DND-41 (cell line): ENCODE measurements at regions not wholly inside any gene's neighbourhood (a gene's known extent, or its start where the extent isn't known, plus 50 kb on each side); places are given as distances from the start of the nearest gene placed in this dataset.

Experiments used
- ATAC-seq: fragments of 200-7000 bp; cut with Tn5 transposase; 3 replicates; pipeline ENCODE4 v1.9.1; 2021; ENCODE audit warnings: low read depth; ENCODE audit not compliant: insufficient read depth
- DNase-seq: peaks from one replicate; pipeline ENCODE4 v3.0.0-alpha.2; 2020
- H2AFZ ChIP-seq: 2 replicates; pipeline ENCODE4 v1.6.0; 2012; ENCODE audit warnings: low read depth, low read length
- H3K27ac ChIP-seq: 2 replicates; pipeline ENCODE4 v1.5.1; 2012; ENCODE audit warnings: low read length, inconsistent platforms
- H3K27me3 ChIP-seq: fragments of 200-600 bp; sonication (generic); 2 replicates; pipeline ENCODE4 v1.6.0; 2012; ENCODE audit warnings: low read length, mild to moderate bottlenecking, inconsistent platforms; ENCODE audit not compliant: insufficient read depth, poor library complexity
- H3K36me3 ChIP-seq: 2 replicates; pipeline ENCODE4 v1.5.1; 2012; ENCODE audit warnings: low read length, inconsistent platforms; ENCODE audit not compliant: insufficient read depth
- H3K4me1 ChIP-seq: 2 replicates; pipeline ENCODE4 v1.5.1; 2012; ENCODE audit warnings: mild to moderate bottlenecking, low read length; ENCODE audit not compliant: insufficient read depth
- H3K4me2 ChIP-seq: 2 replicates; pipeline ENCODE4 v1.6.0; 2012; ENCODE audit warnings: mild to moderate bottlenecking, moderate library complexity, low read length, inconsistent platforms; ENCODE audit not compliant: insufficient read depth
- H3K4me3 ChIP-seq, 2 experiments: fragments of 200-600 bp in 1 of 2; shearing (Covaris generic) in 1 of 2; 2 replicates each; pipeline ENCODE4 v1.5.1; 2012 to 2016; ENCODE audit warnings: inconsistent platforms in 2 of 2, low read length in 2 of 2, mild to moderate bottlenecking in 2 of 2, low read depth in 1 of 2, moderate library complexity in 1 of 2
- H3K79me2 ChIP-seq: 2 replicates; pipeline ENCODE4 v1.6.0; 2012; ENCODE audit warnings: low read length, inconsistent platforms; ENCODE audit not compliant: insufficient read depth
- H3K9ac ChIP-seq: 2 replicates; pipeline ENCODE4 v1.6.0; 2012; ENCODE audit warnings: low read depth, mild to moderate bottlenecking, inconsistent platforms, low read length, moderate library complexity
- H3K9me3 ChIP-seq: 2 replicates; pipeline ENCODE4 v1.5.1; 2012; ENCODE audit warnings: low read length, moderate library complexity, mild to moderate bottlenecking, inconsistent platforms; ENCODE audit not compliant: insufficient read depth, severe bottlenecking
- H4K20me1 ChIP-seq: 2 replicates; pipeline ENCODE4 v1.6.0; 2012; ENCODE audit warnings: low read length; ENCODE audit not compliant: insufficient read depth
- EZH2 ChIP-seq: IDR thresholded peaks from 3 replicates; pipeline ENCODE4 v1.6.1; 2012; ENCODE audit warnings: borderline replicate concordance, low read depth, mild to moderate bottlenecking, moderate library complexity, low read length, inconsistent platforms; ENCODE audit not compliant: severe bottlenecking
- TF ChIP-seq, protein P1 (sequence below): IDR thresholded peaks from 2 replicates; pipeline ENCODE4 v1.5.1; 2012; ENCODE audit warnings: borderline replicate concordance, low read length, moderate library complexity, mild to moderate bottlenecking; ENCODE audit not compliant: poor library complexity, severe bottlenecking; ENCODE audit errors: extremely low read depth

DNA sequence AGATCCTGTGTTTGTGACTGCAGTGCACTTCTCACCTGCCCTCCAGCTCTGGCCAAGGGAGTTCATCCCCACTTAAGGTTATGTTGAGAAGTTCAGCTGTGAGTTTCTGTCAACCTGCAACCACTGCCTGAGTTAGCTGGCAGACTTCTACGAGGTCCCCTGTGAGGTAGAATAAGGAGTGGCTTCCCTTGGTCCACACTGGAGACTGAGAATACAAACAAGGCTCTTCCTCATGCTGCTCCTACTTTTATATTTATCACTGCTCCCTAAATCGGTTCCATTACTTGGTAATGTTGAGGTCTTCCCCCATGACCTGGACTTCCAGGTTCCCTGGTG, 353.2 kb upstream of the CWC22 start:
- no peaks in the 10 kb centered on the region for H3K79me2 ChIP-seq
- H4K20me1 ChIP-seq, result no peaks in the 10 kb centered on the region
- H3K27me3 ChIP-seq, result peaks cover 4% of the 10 kb centered on the region
- H3K9ac ChIP-seq, result no peak overlapping the region
- H3K27ac ChIP-seq, result no peak overlapping the region
- H3K9me3 ChIP-seq, result no peaks in the 10 kb centered on the region
- no peak overlapping the region for H2AFZ ChIP-seq
- H3K36me3 ChIP-seq, result no peaks in the 10 kb centered on the region
- TF ChIP-seq, protein P1, sequence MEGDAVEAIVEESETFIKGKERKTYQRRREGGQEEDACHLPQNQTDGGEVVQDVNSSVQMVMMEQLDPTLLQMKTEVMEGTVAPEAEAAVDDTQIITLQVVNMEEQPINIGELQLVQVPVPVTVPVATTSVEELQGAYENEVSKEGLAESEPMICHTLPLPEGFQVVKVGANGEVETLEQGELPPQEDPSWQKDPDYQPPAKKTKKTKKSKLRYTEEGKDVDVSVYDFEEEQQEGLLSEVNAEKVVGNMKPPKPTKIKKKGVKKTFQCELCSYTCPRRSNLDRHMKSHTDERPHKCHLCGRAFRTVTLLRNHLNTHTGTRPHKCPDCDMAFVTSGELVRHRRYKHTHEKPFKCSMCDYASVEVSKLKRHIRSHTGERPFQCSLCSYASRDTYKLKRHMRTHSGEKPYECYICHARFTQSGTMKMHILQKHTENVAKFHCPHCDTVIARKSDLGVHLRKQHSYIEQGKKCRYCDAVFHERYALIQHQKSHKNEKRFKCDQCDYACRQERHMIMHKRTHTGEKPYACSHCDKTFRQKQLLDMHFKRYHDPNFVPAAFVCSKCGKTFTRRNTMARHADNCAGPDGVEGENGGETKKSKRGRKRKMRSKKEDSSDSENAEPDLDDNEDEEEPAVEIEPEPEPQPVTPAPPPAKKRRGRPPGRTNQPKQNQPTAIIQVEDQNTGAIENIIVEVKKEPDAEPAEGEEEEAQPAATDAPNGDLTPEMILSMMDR, result no peak
- TF ChIP-seq EZH2, result no peak
- no peak overlapping the region for H3K4me3 ChIP-seq
- H3K4me2 ChIP-seq, result no peak overlapping the region
- no peak for ATAC-seq
- no peak for DNase-seq
- no peaks in the 10 kb centered on the region for H3K4me1 ChIP-seq

DNA sequence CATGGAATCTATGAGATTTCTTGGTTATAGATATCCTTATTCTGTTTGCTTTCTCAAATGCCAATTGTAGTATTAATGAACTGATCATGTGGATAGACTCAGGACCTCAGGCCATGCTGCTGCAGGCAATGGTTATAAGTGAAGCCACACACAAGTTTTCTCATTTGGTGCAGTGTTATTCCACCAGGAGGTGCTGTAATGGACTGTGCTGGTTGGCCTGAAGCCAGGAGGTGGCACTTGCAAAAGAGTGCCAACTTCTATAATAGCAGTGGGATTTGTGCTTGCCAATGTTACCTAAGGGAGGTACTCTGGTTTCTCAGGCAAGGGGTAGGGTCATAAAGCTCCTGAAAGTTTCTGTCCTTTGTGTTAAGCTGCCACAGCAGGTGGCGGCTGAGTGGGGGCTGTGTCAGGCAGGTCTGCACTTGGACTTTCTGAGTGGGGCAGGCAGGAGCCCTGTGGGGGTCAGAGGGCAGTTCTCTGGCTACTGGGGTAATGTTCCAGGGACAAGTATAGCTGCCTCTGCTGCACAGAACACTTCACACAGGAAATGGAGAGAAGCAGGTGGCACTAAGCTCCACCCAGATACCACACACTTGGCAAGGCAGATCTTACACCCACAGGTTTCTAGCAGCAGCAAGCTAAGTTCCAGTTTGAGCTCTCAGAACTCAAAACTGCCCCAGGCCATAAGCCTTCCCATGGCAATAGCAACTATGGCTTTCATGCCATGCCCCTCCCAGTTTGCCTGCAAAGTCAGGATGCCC, 352.6 kb upstream of the CWC22 start:
- Histone ChIP-seq H3K36me3 (no peaks in the 10 kb centered on the region), H3K4me3 (no peak overlapping the region), H3K4me1 (no peaks in the 10 kb centered on the region), H3K4me2 (no peak overlapping the region), H4K20me1 (no peaks in the 10 kb centered on the region), H3K27ac (no peak overlapping the region), H3K9me3 (no peaks in the 10 kb centered on the region), H3K9ac (no peak overlapping the region), H2AFZ (no peak overlapping the region), H3K79me2 (no peaks in the 10 kb centered on the region), H3K27me3 (peaks cover 9% of the 10 kb centered on the region)
- ATAC-seq (peak; percentile 72; the same call in 2 of the 3 replicates), DNase-seq (no peak)
- TF ChIP-seq, protein P1, result peak; percentile 39
- no peak for TF ChIP-seq EZH2

DNA sequence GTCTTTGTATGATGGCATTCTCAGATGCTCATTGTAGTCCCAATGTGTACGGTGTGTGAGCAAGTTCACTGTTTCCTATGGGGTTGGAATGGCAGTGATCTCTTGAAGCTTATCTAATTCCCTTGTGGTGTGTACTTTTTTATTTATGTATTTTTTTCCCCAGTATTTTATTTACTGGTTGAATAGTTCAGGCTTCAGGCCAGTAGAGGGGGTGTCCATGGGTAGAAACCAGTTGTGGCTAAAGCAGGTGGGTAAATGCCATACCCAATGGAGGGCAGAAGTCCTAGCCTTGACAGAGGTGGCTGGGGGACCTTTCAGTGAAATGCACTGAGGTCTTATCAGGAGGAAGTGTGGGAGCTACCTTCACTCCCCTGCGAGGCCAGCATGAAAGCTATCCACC, 351.4 kb upstream of the CWC22 start:
- Histone ChIP-seq H3K27me3 (peaks cover 13% of the 10 kb centered on the region), H2AFZ (no peak overlapping the region), H4K20me1 (no peaks in the 10 kb centered on the region), H3K79me2 (no peaks in the 10 kb centered on the region), H3K4me3 (no peak overlapping the region), H3K9ac (no peak overlapping the region), H3K4me2 (no peak overlapping the region), H3K27ac (no peak overlapping the region), H3K4me1 (no peaks in the 10 kb centered on the region), H3K36me3 (no peaks in the 10 kb centered on the region), H3K9me3 (no peaks in the 10 kb centered on the region)
- TF ChIP-seq EZH2, result no peak
- TF ChIP-seq, protein P1, result no peak
- ATAC-seq (no peak), DNase-seq (no peak)
